HG03521 (cell line): ENCODE measurements at regions not wholly inside any gene's neighbourhood (a gene's known extent, or its start where the extent isn't known, plus 50 kb on each side); places are given as distances from the start of the nearest gene placed in this dataset.
"Not testable (repeated sequence)": the region's sequence is repeated elsewhere in the genome, so short reads cannot be mapped to it uniquely, and the experiment has no call there.

ENCODE experiments used
- ATAC-seq: cut with Tn5 transposase; IDR thresholded peaks from one replicate; pipeline ENCODE4 v1.9.1; 2021; ENCODE audit warnings: mild to moderate bottlenecking, moderate library complexity; ENCODE audit not compliant: unreplicated experiment

- ATAC-seq = no peak
Observed at GRCh38 chr4:3864742-3865721, 98.8 kb downstream of the ADRA2C start.

- no peak for ATAC-seq
Observed at GRCh38 chr4:3865986-3866812, 100.0 kb downstream of the ADRA2C start.

- ATAC-seq = no peak
Observed at GRCh38 chr4:3866813-3867129, 100.6 kb downstream of the ADRA2C start.

GRCh38 chr4:3867403-3868100 lies 101.4 kb downstream of the ADRA2C start:
- ATAC-seq = no peak

- no peak for ATAC-seq
Observed at GRCh38 chr4:3868211-3869173, 102.3 kb downstream of the ADRA2C start.

- no peak for ATAC-seq
Observed at GRCh38 chr4:3869174-3869572, 103.0 kb downstream of the ADRA2C start.

- no peak for ATAC-seq
Observed at GRCh38 chr4:3869661-3870566, 103.7 kb downstream of the ADRA2C start.

- ATAC-seq = no peak
Observed at GRCh38 chr4:3870567-3870962, 104.4 kb downstream of the ADRA2C start.

- ATAC-seq = no peak
Observed at GRCh38 chr4:3871181-3871852, 105.1 kb downstream of the ADRA2C start.

- no peak for ATAC-seq
Observed at GRCh38 chr4:3871881-3872833, 106.0 kb downstream of the ADRA2C start.

GRCh38 chr4:3872834-3873313 lies 106.7 kb downstream of the ADRA2C start:
- ATAC-seq = no peak

- ATAC-seq = no peak
Observed at GRCh38 chr4:3873408-3874027, 107.3 kb downstream of the ADRA2C start.

GRCh38 chr4:3874028-3874415 lies 107.8 kb downstream of the ADRA2C start:
- ATAC-seq = no peak

GRCh38 chr4:3874525-3875110 lies 108.4 kb downstream of the ADRA2C start:
- ATAC-seq = no peak

- ATAC-seq = no peak
Observed at GRCh38 chr4:3875466-3875865, 109.3 kb downstream of the ADRA2C start.

- not testable (repeated sequence) for ATAC-seq
Observed at GRCh38 chr4:3876057-3876845, 110.1 kb downstream of the ADRA2C start.
